NCI-H774 (cell line): ENCODE measurements at regions not wholly inside any gene's neighbourhood (a gene's known extent, or its start where the extent isn't known, plus 50 kb on each side); places are given as distances from the start of the nearest gene placed in this dataset.
"Not testable (repeated sequence)": the region's sequence is repeated elsewhere in the genome, so short reads cannot be mapped to it uniquely, and the experiment has no call there.

Experiments used
- DNase-seq: peaks from one replicate; lab custom pipeline; 2025; lab: John Stamatoyannopoulos, UW

DNA sequence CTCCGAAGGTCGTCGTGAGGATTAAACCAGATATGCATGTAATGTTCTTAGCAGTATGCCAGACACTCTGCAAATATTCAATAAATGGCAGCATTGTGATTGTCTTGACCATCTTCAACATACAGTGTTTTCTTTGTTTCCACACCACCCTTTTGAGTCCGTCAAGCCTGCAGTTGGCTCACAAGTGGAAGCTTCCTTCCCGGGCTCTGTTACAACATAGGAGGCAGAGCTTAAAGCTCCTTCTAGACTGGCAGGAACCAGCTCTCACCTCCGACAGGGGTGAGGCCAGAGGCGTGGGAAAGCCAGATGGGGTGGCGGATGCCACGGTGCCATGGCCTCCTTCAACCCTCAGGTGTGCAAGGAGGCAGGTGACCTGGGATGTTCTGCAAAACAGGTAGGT, 138.3 kb downstream of the FOXL1 start:
- DNase-seq = no peak

DNA sequence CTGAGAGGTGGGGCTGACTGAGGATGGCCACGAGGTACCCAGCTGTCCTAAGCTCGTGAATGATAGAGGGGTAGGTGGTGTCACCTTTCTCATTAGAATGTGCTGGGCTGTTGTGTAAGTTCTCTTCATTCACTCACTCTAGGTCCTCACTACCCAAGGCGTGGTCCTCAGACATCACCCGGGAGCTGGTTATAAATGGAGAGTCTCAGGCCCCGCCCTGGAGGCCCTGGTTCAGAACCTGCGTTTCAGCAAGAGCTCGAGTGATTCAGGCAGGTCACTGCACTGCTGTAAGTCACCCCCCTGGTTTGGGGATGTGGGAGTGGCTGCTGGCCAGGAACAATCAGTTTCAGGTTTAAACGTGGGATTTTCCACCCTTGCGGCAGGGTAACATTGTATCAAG, 139.8 kb downstream of the FOXL1 start:
- no peak for DNase-seq

DNA sequence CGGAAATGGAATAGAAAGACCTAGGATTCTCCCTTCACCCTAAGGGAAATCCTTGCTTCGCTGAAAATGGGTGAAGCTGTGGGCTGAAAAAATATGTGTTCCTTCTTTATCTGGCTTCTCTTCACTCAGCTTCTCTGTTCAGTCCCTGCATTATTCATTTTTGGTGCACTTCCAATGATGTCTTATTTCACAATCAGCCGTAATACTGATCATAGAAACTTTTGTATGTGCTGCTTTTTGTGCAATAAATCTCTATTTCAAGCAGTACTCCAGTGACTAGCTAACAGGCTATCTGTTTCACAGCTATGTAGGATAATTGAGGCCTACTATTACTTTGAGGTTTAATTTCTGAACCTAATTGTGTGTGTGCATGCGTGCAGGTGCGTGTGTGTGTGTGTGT, 144.6 kb downstream of the FOXL1 start:
- no peak for DNase-seq

DNA sequence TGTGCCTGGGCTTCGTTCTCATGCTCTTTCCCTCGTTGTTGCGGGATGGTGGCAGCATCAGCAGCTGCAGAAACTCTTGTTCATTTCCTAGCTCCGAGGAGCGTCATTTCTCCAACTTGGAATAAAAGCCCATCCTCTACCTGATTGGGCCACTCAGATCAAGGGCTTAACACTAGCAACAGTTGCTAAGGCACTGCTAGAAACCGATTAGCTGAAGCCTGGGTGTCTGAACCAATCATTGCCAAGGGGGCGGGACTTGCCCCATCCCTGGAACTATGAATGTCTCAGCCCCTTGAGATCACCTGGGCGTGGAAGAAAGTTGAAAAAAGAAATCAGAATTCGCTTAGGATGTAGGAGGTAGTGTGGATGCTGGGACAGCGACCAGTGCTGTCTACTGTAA, 145.3 kb downstream of the FOXL1 start:
- DNase-seq = no peak

DNA sequence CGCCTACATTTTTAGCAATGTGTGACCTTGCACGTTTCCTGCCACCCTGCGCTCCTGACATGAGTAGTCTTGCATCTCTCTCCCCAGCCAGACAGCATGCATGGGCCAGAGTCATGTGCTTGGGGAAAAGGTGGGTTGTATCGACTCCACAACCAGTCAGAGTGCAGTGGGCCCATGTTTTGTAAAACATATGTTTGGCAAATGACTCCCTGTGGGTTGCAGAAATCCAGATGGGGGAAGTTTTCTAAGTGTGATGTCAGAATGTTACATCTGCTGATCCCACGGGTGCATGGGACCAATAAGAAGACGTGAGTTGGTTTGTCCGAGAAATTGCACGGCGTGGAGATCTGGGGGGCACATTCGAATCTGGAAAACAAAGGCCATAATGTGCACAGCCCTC, 147.1 kb downstream of the FOXL1 start:
- DNase-seq = no peak

GRCh38 chr16:86726340-86726739, 148.0 kb downstream of the FOXL1 start:
- DNase-seq = no peak

- no peak for DNase-seq
These were observed 148.8 kb downstream of the FOXL1 start for GRCh38 chr16:86727131-86727530.

DNA sequence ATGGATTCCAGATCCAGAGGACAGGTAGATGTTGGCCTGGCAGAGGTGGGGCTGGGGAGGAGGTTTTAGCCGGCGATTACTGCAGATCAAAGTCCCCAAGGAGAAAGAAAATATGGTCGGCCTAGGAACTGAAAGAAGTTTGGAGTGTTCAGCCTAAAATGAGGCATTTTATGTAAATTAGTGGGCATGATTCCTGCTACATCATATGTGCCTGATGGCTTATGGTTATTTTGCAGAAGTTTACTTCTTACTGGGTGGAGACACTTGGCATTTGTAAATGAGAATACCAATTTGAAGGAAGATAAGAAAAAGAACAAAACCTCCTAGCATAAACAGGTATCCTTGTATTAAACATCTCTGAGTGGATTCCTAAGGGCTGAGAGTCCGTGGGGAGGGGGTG, 149.3 kb downstream of the FOXL1 start:
- DNase-seq = no peak

- no peak for DNase-seq
These were observed 151.3 kb downstream of the FOXL1 start for GRCh38 chr16:86729686-86730085.

- DNase-seq = no peak
These were observed 151.7 kb downstream of the FOXL1 start for GRCh38 chr16:86730086-86730485.

GRCh38 chr16:86730597-86730996, 152.2 kb downstream of the FOXL1 start:
- DNase-seq = no peak

DNA sequence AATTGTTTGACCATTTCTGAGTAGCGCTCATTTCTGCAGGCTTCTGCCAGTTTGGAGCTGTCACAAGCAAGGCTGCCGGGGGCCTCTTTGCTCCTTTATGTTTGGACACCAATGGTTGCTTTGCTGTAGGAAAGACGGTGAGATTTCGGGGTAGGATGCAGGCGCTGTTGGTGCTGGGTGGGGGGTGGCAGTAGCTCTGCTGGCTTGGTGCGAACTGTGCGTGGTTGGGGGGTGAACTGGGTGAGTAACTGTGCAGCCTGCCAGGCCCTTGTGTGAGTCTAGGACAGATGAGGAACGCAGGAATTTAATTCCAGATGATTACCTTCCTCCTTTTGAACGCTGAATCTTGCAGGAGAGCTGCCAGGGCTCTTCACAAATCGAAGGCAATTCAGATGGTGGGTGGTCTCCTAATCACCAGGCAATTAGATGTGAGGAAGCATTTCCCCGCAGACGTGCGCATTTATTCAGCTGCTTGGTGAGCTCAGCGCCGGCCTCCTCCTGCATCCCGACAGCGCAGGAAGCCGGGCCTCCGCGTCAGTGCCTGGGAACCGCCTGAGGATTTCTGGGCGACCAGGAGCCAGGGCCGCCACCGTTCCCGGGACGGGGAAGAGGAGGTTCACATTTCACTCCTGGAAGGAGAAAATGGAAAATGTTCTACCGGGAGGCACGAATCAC, 154.4 kb downstream of the FOXL1 start:
- no peak for DNase-seq

DNA sequence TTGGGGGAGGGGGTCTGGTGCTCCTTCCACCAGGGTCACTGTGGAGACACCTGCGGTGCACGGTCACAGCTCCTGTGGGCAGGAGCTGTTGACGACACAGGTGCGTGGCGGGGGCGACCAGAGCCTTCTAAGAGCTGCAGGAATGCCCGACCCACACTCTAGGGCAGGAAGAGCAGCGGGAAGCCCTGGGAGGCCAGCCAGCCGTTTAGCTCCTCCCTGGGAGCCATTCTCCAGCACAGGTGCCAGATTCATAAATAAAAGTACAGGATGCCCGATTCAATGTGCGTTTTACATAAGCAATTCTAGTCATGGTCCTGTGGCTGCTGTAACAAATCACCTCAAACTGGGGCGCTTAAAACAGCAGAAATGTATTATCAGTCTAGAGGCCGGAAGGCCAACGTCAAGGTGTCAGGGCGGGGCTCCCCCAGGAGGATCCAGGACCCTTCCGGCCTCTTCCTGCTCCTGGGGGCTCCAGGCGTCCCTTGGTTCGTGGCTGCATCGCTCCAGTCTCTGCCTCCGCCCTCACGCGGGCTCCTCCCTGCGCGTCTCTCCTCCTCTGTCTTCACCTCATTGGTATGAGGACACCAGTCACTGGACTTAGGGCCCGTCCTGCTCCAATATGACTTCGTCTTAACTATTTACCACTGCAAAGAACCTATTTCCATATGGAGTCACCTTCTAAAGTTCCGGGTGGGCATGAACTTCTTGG, 155.4 kb downstream of the FOXL1 start:
- no peak for DNase-seq

GRCh38 chr16:86734543-86735460, 156.5 kb downstream of the FOXL1 start:
- no peak for DNase-seq

DNA sequence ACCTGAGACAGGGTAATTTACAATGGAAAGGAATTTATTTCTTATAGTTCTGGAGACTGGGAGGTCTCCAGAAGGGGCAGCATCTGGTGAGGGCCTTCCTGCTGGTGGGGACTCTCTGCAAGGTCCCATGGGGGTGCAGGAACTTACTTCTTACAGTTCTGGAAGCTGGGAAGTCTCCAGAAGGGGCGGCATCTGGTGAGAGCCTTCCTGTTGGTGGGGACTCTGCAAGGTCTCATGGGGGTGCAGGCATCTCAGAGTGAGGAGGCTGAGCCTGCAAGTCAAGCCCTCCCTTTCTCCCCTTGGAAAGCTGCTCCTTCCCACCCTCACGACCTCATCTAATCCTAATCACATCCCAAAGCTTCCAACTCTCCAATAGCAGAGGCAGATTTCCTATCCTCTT, 157.4 kb downstream of the FOXL1 start:
- DNase-seq = no peak

DNA sequence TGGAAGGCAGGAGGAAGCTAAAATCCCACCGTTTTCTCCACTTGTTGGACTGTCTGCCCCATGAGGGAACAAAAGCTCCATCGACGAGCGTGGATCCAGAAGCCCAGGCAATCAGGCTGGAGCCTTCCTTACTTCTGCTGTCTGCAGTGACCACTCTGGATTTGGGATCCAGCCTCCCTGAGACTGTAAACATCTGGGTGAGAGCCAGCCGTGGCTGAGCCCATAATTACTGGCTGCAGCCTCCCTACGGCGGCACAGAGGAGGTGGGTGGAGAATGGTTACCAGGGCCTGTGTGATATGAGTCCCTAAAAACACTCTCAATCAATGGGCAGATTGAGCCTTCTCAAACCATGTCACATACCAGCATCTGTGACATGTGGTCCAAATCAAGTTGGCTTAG, 158.2 kb downstream of the FOXL1 start:
- no peak for DNase-seq

DNA sequence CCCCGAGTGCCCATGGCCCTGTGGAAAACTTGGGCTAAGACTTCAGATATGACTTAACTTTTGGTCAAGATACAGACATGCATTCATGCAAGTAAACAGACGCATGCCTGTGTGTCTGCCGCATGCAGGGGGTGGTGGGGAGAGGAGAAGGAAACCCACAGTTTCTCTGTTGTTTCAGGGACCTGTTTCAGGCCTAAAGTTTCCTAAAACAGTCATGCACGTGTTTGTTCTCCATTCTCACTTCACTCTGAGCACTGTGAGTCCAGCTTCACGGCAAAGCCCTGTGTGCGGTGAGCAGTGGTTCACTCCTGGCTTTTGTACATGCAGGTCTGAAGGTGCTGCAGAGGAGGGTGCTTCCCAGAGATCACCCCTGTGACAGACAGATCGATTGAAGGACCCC, 158.7 kb downstream of the FOXL1 start:
- DNase-seq = no peak

- not testable (repeated sequence) for DNase-seq
These were observed 160.0 kb downstream of the FOXL1 start for GRCh38 chr16:86738322-86738721.

DNA sequence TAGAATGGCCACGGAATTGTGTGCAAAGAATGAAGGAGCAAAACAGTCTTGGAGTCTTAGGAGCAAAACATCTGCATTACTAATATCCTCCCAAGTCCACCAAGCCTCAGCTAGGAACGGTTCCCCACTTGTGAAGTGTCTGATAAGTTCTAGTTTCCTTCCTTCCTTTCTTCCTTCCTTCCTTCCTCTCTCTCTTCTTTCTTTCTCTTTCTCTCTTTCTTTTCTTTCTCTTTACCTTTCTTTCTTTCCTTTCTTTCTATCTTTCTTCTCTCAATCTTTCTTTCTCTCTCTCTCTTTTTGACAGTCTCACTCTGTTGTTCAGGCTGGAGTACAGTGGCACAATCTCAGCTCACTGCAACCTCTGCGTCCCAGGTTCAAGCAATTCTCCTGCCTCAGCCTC, 160.8 kb downstream of the FOXL1 start:
- no peak for DNase-seq

DNA sequence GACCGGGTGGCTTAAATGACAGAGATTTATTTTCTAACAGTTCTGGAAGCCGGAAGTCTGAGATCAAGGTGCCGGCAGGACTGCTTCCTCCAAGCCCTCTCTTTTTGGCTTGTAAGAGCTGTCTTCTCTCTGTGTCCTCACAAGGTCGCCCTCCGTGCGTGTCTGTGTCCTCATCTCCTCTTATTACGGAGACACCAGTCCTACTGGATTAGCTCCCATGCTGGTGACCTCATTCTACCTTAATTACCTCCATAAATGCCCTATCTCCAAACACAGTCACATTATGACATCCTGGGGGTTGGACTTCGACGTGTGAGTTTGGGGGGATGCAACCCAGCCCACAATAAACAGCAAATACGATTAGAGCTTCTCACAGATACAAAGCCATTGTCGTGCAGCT, 161.5 kb downstream of the FOXL1 start:
- DNase-seq = no peak

GRCh38 chr16:86740298-86740697, 161.9 kb downstream of the FOXL1 start:
- DNase-seq = no peak

DNA sequence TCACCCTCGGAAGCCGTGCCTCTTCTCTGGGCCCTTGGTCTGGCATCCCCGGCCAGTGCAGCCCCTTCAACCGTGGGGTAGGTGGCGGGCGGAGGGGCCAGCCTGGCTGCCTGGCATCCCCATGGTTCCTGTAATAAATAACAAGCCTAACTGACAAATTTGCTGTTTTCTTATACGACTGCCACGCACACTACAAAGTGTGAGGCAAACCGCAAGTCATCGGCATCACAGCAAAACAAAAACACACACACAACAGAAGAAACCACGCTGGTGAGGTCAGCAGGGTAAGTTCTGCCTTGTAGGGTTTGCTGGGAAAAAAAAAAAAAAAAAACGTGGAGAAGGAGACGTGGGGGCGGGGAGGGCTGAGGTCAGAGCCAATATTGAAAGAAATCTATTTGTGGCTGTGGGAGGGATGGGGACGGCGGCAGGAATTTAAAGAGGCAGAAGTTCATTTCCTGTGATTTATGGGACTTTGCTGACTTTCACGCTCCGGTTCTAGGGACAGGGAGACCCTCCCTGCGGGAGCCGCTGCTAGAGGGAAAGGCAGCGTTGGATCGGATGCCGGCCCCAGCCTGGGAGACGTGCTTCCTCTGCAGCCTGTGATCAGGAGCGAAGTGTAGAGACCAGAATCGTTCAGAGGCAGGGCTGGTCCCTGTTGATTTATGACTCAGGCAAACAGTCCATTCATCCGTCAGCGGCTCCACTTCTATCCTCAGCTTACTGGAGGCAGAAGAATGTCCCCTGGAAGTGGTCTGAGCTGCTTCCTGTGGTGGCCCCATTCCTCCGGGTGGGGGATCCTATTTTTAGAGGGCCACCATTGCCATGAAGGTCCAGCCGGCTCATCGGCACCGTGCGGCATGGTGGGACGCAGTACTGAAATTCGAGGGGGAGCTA, 162.8 kb downstream of the FOXL1 start:
- DNase-seq = no peak
